B cell (primary cell): ENCODE measurements at regions not wholly inside any gene's neighbourhood (a gene's known extent, or its start where the extent isn't known, plus 50 kb on each side); places are given as distances from the start of the nearest gene placed in this dataset.

Experiments used
- EZH2 ChIP-seq: IDR thresholded peaks from 2 replicates; pipeline ENCODE4 v1.6.1; 2012; ENCODE audit warnings: borderline replicate concordance, low read depth, mild to moderate bottlenecking, moderate library complexity, low read length; ENCODE audit not compliant: insufficient read depth, poor library complexity, severe bottlenecking
- TF ChIP-seq, protein P1 (sequence below): fragments of 200-600 bp; IDR thresholded peaks from one replicate; pipeline ENCODE4 v1.8.0; 2022; ENCODE audit warnings: antibody characterized with exemption, mild to moderate bottlenecking

DNA sequence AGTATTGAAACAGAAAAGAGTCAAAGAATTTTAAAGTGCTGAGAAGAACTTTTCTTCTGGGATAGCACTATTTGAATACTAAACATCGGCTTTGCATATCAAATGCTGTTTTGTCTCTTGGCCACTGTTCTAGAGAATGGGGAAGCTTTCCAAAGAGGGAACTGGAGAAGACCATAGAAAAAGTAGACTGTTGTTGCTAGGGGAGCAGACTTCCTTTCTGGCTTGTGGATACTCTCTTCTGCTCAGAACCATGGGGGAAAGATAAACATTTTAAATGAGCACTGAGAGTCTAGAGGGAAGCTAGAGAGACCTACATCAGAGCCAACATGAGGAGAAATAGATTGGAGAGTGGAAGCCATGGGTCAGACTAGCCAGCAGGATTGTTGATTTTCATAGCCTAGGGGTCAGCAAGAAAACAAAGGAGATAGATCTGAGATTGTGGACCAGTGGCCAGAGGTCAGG lies 315.7 kb downstream of the KCTD12 start:
- TF ChIP-seq EZH2: no peak
- TF ChIP-seq, protein P1, sequence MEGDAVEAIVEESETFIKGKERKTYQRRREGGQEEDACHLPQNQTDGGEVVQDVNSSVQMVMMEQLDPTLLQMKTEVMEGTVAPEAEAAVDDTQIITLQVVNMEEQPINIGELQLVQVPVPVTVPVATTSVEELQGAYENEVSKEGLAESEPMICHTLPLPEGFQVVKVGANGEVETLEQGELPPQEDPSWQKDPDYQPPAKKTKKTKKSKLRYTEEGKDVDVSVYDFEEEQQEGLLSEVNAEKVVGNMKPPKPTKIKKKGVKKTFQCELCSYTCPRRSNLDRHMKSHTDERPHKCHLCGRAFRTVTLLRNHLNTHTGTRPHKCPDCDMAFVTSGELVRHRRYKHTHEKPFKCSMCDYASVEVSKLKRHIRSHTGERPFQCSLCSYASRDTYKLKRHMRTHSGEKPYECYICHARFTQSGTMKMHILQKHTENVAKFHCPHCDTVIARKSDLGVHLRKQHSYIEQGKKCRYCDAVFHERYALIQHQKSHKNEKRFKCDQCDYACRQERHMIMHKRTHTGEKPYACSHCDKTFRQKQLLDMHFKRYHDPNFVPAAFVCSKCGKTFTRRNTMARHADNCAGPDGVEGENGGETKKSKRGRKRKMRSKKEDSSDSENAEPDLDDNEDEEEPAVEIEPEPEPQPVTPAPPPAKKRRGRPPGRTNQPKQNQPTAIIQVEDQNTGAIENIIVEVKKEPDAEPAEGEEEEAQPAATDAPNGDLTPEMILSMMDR: no peak
